ENCODE measurements at regions not wholly inside any gene's neighbourhood (a gene's known extent, or its start where the extent isn't known, plus 50 kb on each side); places are given as distances from the start of the nearest gene placed in this dataset.
"Not testable (repeated sequence)": the region's sequence is repeated elsewhere in the genome, so short reads cannot be mapped to it uniquely, and the experiment has no call there.

DNA sequence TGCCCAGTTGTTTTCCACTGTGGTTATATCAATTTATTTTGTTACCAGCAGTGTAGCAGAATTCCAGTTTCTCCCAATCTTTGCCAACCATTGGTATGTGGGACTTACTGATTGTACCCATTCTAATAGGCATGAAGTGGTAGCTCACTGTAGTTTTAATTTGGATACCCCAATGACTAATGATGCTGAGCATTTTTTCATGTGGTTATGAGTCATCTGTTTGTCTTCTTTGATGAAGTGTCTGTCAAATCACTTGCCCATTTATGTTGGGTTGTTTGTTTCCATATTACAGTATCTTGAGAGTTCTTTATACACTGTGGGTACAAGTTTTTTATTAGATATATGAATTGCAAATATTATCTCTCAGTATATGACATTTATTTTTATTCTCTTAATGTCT lies 644.3 kb downstream of the NR2F2 start:
- no peaks in the 10 kb centered on the region for H3K27me3 ChIP-seq
- no peaks in the 10 kb centered on the region for H3K4me1 ChIP-seq (ENCODE audit: control insufficient read depth in 1 of 2, insufficient read depth in 1 of 2, low read depth in 1 of 2, low read length in 1 of 2)
- H3K36me3 ChIP-seq = no peaks in the 10 kb centered on the region
- H3K4me3 ChIP-seq (ENCODE audit: low read depth in 1 of 2, low read length in 1 of 2) = no peak overlapping the region
- no peak overlapping the region for H3K27ac ChIP-seq
- TF ChIP-seq, protein P1, sequence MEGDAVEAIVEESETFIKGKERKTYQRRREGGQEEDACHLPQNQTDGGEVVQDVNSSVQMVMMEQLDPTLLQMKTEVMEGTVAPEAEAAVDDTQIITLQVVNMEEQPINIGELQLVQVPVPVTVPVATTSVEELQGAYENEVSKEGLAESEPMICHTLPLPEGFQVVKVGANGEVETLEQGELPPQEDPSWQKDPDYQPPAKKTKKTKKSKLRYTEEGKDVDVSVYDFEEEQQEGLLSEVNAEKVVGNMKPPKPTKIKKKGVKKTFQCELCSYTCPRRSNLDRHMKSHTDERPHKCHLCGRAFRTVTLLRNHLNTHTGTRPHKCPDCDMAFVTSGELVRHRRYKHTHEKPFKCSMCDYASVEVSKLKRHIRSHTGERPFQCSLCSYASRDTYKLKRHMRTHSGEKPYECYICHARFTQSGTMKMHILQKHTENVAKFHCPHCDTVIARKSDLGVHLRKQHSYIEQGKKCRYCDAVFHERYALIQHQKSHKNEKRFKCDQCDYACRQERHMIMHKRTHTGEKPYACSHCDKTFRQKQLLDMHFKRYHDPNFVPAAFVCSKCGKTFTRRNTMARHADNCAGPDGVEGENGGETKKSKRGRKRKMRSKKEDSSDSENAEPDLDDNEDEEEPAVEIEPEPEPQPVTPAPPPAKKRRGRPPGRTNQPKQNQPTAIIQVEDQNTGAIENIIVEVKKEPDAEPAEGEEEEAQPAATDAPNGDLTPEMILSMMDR (IDR thresholded peaks at IDR 0.05) = no peak
- no peaks in the 10 kb centered on the region for H3K9me3 ChIP-seq

DNA sequence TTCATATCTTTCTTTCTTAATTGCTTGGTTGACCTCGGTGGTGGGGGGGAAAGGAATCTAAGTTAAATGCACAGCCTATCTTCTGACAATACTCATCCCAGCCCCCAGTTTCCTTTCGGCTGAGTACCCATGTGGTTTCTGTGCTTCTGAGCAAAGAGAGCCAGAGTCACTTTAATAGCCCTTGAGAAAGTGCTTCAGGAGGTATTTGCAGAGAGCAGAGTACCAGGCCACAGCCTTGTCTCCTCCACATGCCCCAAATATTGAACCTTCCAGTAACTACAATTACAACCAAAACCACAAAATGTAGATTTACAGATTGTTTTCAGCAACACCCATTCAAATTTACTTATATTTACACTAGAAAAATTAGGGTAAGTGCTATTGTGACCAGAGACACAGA lies 647.4 kb downstream of the NR2F2 start:
- H3K36me3 ChIP-seq = no peaks in the 10 kb centered on the region
- no peaks in the 10 kb centered on the region for H3K4me1 ChIP-seq (ENCODE audit: control insufficient read depth in 1 of 2, insufficient read depth in 1 of 2, low read depth in 1 of 2, low read length in 1 of 2)
- H3K9me3 ChIP-seq = no peaks in the 10 kb centered on the region
- TF ChIP-seq, protein P1 (IDR thresholded peaks at IDR 0.05) = no peak
- H3K27ac ChIP-seq = no peak overlapping the region
- no peak overlapping the region for H3K4me3 ChIP-seq (ENCODE audit: low read depth in 1 of 2, low read length in 1 of 2)
- no peaks in the 10 kb centered on the region for H3K27me3 ChIP-seq

DNA sequence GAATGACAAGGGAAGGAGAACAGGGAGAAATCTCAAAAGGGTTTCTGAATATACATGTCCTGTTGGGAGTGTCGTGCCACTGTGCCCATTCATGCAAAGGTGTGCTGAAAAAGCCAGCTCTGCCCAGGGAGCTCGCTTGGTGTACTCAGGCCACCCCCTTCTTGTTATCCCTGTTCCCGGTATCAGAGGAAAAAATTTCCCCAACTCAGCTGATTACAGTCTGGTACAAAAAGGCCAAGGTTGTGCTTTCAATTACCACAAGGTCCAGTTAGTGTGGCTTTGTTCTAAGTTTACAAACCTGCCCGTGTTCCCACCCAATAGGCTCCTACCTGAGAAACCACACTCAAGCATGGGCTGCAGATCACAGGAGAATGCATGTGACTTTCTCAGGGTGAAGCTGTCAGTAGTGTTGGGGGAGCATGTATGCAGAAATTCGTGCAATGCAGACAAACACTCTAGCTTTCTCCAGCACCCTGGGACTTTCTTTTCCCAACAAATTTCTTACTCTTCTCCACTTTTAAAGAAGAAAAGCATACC lies 648.5 kb downstream of the NR2F2 start:
- TF ChIP-seq, protein P1 (IDR thresholded peaks at IDR 0.05) = no peak
- no peaks in the 10 kb centered on the region for H3K9me3 ChIP-seq
- H3K4me3 ChIP-seq (ENCODE audit: low read depth in 1 of 2, low read length in 1 of 2) = no peak overlapping the region
- H3K36me3 ChIP-seq = no peaks in the 10 kb centered on the region
- no peaks in the 10 kb centered on the region for H3K27me3 ChIP-seq
- H3K27ac ChIP-seq = no peak overlapping the region
- no peaks in the 10 kb centered on the region for H3K4me1 ChIP-seq (ENCODE audit: control insufficient read depth in 1 of 2, insufficient read depth in 1 of 2, low read depth in 1 of 2, low read length in 1 of 2)

DNA sequence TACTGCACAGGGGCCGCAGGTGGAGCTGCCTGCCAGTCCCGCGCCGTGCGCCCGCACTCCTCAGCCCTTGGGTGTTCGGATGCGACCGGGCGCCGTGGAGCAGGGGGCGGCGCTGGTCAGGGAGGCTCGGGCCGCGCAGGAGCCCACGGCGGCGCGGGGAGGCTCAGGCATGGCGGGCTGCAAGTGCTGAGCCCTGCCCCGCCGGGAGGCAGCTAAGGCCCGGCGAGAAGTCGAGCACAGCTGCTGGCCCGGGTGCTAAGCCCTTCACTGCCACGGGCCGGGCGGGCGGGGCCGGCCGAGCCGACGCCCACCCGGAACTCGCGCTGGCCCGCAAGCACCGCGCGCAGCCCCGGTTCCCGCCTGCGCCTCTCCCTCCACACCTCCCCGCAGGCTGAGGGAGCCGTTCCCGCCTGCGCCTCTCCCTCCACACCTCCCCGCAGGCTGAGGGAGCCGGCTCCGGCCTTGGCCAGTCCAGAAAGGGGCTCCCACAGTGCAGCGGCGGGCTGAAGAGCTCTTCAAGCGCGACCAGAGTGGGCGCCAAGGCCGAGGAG lies 653.7 kb downstream of the NR2F2 start:
- H3K9me3 ChIP-seq; H3K36me3 ChIP-seq; H3K4me3 ChIP-seq (ENCODE audit: low read depth in 1 of 2, low read length in 1 of 2); H3K4me1 ChIP-seq (ENCODE audit: control insufficient read depth in 1 of 2, insufficient read depth in 1 of 2, low read depth in 1 of 2, low read length in 1 of 2); H3K27ac ChIP-seq; H3K27me3 ChIP-seq: not testable (repeated sequence)

DNA sequence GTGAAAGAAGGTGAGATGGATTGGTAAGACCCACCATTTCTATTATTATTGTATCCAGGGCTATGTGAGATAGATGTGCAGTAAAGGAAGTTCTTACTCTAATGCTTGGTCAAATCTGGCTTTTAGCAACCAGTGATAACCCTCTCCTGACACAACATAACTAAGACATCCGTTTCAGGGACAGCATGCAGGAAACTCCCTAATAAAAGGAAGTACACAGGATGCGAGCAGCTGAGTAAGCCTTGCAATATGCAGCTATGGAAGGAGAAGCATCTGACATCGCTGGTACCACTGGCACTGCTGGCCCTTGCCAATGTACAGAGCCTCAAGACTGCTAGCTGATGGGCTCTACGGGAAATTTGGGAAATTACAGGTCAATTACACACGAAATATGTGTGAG lies 662.3 kb downstream of the NR2F2 start:
- Histone ChIP-seq H3K9me3 (no peaks in the 10 kb centered on the region), H3K36me3 (no peaks in the 10 kb centered on the region), H3K27ac (no peak overlapping the region), H3K4me1 (ENCODE audit: control insufficient read depth in 1 of 2, insufficient read depth in 1 of 2, low read depth in 1 of 2, low read length in 1 of 2) (no peaks in the 10 kb centered on the region), H3K4me3 (ENCODE audit: low read depth in 1 of 2, low read length in 1 of 2) (no peak overlapping the region), H3K27me3 (no peaks in the 10 kb centered on the region)
- TF ChIP-seq, protein P1 (IDR thresholded peaks at IDR 0.05) = no peak

DNA sequence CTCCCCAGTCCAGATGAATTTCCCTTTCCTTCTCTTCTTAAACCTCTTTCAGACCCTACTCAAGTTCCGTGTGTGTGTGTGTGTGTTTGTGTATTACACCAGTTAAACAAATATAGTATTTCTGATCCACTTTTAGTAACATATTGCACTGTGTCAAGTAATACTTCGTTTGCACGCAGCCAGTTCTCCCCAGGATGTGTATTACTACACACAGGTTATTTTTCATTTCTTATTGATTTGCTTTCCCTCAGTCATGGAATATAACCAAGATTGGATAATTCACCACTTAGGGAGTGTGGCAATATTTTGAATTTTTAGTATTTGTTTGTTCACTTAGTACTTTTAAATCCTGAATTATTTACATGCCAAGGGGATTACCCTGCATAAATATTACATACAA lies 667.0 kb downstream of the NR2F2 start:
- Histone ChIP-seq H3K9me3 (no peaks in the 10 kb centered on the region), H3K36me3 (no peaks in the 10 kb centered on the region), H3K4me1 (ENCODE audit: control insufficient read depth in 1 of 2, insufficient read depth in 1 of 2, low read depth in 1 of 2, low read length in 1 of 2) (no peaks in the 10 kb centered on the region), H3K27me3 (no peaks in the 10 kb centered on the region), H3K4me3 (ENCODE audit: low read depth in 1 of 2, low read length in 1 of 2) (no peak overlapping the region), H3K27ac (no peak overlapping the region)
- TF ChIP-seq, protein P1 (IDR thresholded peaks at IDR 0.05) = no peak
